ENCODE measurements at regions not wholly inside any gene's neighbourhood (a gene's known extent, or its start where the extent isn't known, plus 50 kb on each side); places are given as distances from the start of the nearest gene placed in this dataset.

GRCh38 chr2:76406134-76406855 is 695.6 kb upstream of the GCFC2 start:
- no peak for DNase-seq
- Histone ChIP-seq H3K27me3 (ENCODE audit: insufficient read depth, low read depth, severe bottlenecking) (no peaks in the 10 kb centered on the region), H3K27ac (no peak overlapping the region), H3K9me3 (ENCODE audit: severe bottlenecking) (peaks cover 22% of the 10 kb centered on the region), H3K4me3 (ENCODE audit: low read depth, low read length) (no peak overlapping the region), H3K36me3 (no peaks in the 10 kb centered on the region)
- no peak for TF ChIP-seq CTCF (IDR thresholded peaks at IDR 0.05; ENCODE audit: low read depth, low read length)

- Histone ChIP-seq H3K4me3 (ENCODE audit: low read depth, low read length) (no peak overlapping the region), H3K27ac (no peak overlapping the region), H3K36me3 (no peaks in the 10 kb centered on the region), H3K27me3 (ENCODE audit: insufficient read depth, low read depth, severe bottlenecking) (no peaks in the 10 kb centered on the region), H3K9me3 (ENCODE audit: severe bottlenecking) (no peaks in the 10 kb centered on the region)
- TF ChIP-seq CTCF (IDR thresholded peaks at IDR 0.05; ENCODE audit: low read depth, low read length) = no peak
- DNase-seq = no peak
These were observed 682.6 kb upstream of the GCFC2 start for GRCh38 chr2:76393356-76393755.

GRCh38 chr2:76391678-76392077 is 681.0 kb upstream of the GCFC2 start:
- Histone ChIP-seq H3K9me3 (ENCODE audit: severe bottlenecking) (no peaks in the 10 kb centered on the region), H3K27ac (no peak overlapping the region), H3K36me3 (no peaks in the 10 kb centered on the region), H3K4me3 (ENCODE audit: low read depth, low read length) (no peak overlapping the region), H3K27me3 (ENCODE audit: insufficient read depth, low read depth, severe bottlenecking) (no peaks in the 10 kb centered on the region)
- no peak for DNase-seq
- TF ChIP-seq CTCF (IDR thresholded peaks at IDR 0.05; ENCODE audit: low read depth, low read length) = no peak

GRCh38 chr2:76387294-76387693 is 676.6 kb upstream of the GCFC2 start:
- TF ChIP-seq CTCF (IDR thresholded peaks at IDR 0.05; ENCODE audit: low read depth, low read length) = no peak
- DNase-seq = no peak
- Histone ChIP-seq H3K9me3 (ENCODE audit: severe bottlenecking) (no peaks in the 10 kb centered on the region), H3K36me3 (no peaks in the 10 kb centered on the region), H3K4me3 (ENCODE audit: low read depth, low read length) (no peak overlapping the region), H3K27ac (no peak overlapping the region), H3K27me3 (ENCODE audit: insufficient read depth, low read depth, severe bottlenecking) (no peaks in the 10 kb centered on the region)

- no peak overlapping the region for H3K27ac ChIP-seq
- no peak for DNase-seq
- H3K36me3 ChIP-seq = no peaks in the 10 kb centered on the region
- H3K4me3 ChIP-seq (ENCODE audit: low read depth, low read length) = no peak overlapping the region
- no peaks in the 10 kb centered on the region for H3K27me3 ChIP-seq (ENCODE audit: insufficient read depth, low read depth, severe bottlenecking)
- H3K9me3 ChIP-seq (ENCODE audit: severe bottlenecking) = no peaks in the 10 kb centered on the region
- no peak for TF ChIP-seq CTCF (IDR thresholded peaks at IDR 0.05; ENCODE audit: low read depth, low read length)
These were observed 675.2 kb upstream of the GCFC2 start for GRCh38 chr2:76385943-76386342.

- Histone ChIP-seq H3K36me3 (no peaks in the 10 kb centered on the region), H3K27ac (no peak overlapping the region), H3K9me3 (ENCODE audit: severe bottlenecking) (no peaks in the 10 kb centered on the region), H3K4me3 (ENCODE audit: low read depth, low read length) (no peak overlapping the region), H3K27me3 (ENCODE audit: insufficient read depth, low read depth, severe bottlenecking) (no peaks in the 10 kb centered on the region)
- no peak for DNase-seq
- no peak for TF ChIP-seq CTCF (IDR thresholded peaks at IDR 0.05; ENCODE audit: low read depth, low read length)
These were observed 670.9 kb upstream of the GCFC2 start for GRCh38 chr2:76381624-76382023.
